ENCODE measurements at regions not wholly inside any gene's neighbourhood (a gene's known extent, or its start where the extent isn't known, plus 50 kb on each side); places are given as distances from the start of the nearest gene placed in this dataset.

- Mint-ChIP-seq H3K36me3 (no peaks in the 10 kb centered on the region), H3K27ac (no peak overlapping the region), H3K4me1 (ENCODE audit: unreplicated experiment) (no peaks in the 10 kb centered on the region), H3K27me3 (peaks cover 15% of the 10 kb centered on the region), H3K9me3 (no peaks in the 10 kb centered on the region), H3K4me3 (no peak overlapping the region)
- TF ChIP-seq, protein P1, sequence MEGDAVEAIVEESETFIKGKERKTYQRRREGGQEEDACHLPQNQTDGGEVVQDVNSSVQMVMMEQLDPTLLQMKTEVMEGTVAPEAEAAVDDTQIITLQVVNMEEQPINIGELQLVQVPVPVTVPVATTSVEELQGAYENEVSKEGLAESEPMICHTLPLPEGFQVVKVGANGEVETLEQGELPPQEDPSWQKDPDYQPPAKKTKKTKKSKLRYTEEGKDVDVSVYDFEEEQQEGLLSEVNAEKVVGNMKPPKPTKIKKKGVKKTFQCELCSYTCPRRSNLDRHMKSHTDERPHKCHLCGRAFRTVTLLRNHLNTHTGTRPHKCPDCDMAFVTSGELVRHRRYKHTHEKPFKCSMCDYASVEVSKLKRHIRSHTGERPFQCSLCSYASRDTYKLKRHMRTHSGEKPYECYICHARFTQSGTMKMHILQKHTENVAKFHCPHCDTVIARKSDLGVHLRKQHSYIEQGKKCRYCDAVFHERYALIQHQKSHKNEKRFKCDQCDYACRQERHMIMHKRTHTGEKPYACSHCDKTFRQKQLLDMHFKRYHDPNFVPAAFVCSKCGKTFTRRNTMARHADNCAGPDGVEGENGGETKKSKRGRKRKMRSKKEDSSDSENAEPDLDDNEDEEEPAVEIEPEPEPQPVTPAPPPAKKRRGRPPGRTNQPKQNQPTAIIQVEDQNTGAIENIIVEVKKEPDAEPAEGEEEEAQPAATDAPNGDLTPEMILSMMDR (conservative IDR thresholded peaks at IDR 0.05) = no peak
- no peak for DNase-seq (ENCODE audit: extremely low spot score, unreplicated experiment)
These were observed 93.9 kb downstream of the KCTD15 start for GRCh38 chr19:33890569-33890968.

- Mint-ChIP-seq H3K36me3 (no peaks in the 10 kb centered on the region), H3K9me3 (no peaks in the 10 kb centered on the region), H3K27me3 (peaks cover 15% of the 10 kb centered on the region), H3K27ac (no peak overlapping the region), H3K4me1 (ENCODE audit: unreplicated experiment) (no peaks in the 10 kb centered on the region), H3K4me3 (no peak overlapping the region)
- TF ChIP-seq, protein P1 (conservative IDR thresholded peaks at IDR 0.05) = no peak
- DNase-seq (ENCODE audit: extremely low spot score, unreplicated experiment) = no peak
These were observed 95.1 kb downstream of the KCTD15 start for GRCh38 chr19:33891773-33892172.

- TF ChIP-seq, protein P1 (conservative IDR thresholded peaks at IDR 0.05) = no peak
- no peak for DNase-seq (ENCODE audit: extremely low spot score, unreplicated experiment)
- peaks cover 7% of the 10 kb centered on the region for H3K36me3 Mint-ChIP-seq
- H3K4me3 Mint-ChIP-seq = no peak overlapping the region
- no peak overlapping the region for H3K27ac Mint-ChIP-seq
- peaks cover 15% of the 10 kb centered on the region for H3K27me3 Mint-ChIP-seq
- peaks cover 15% of the 10 kb centered on the region for H3K9me3 Mint-ChIP-seq
- H3K4me1 Mint-ChIP-seq (ENCODE audit: unreplicated experiment) = no peaks in the 10 kb centered on the region
These were observed 98.1 kb downstream of the KCTD15 start for GRCh38 chr19:33894787-33895186.

- TF ChIP-seq, protein P1 (conservative IDR thresholded peaks at IDR 0.05) = no peak
- no peak for DNase-seq (ENCODE audit: extremely low spot score, unreplicated experiment)
- Mint-ChIP-seq H3K27ac (no peak overlapping the region), H3K36me3 (peaks cover 7% of the 10 kb centered on the region), H3K27me3 (peaks cover 15% of the 10 kb centered on the region), H3K9me3 (peaks cover 15% of the 10 kb centered on the region), H3K4me3 (no peak overlapping the region), H3K4me1 (ENCODE audit: unreplicated experiment) (no peaks in the 10 kb centered on the region)
These were observed 98.7 kb downstream of the KCTD15 start for GRCh38 chr19:33895366-33895765.

- Mint-ChIP-seq H3K4me3 (no peak overlapping the region), H3K27me3 (peaks cover 15% of the 10 kb centered on the region), H3K9me3 (peaks cover 15% of the 10 kb centered on the region), H3K4me1 (ENCODE audit: unreplicated experiment) (no peaks in the 10 kb centered on the region), H3K36me3 (peaks cover 7% of the 10 kb centered on the region), H3K27ac (no peak overlapping the region)
- TF ChIP-seq, protein P1 (conservative IDR thresholded peaks at IDR 0.05) = no peak
- no peak for DNase-seq (ENCODE audit: extremely low spot score, unreplicated experiment)
These were observed 101.5 kb downstream of the KCTD15 start for GRCh38 chr19:33898062-33898677.

All from type B pancreatic cell (in vitro differentiated cells).